ENCODE measurements at regions not wholly inside any gene's neighbourhood (a gene's known extent, or its start where the extent isn't known, plus 50 kb on each side); places are given as distances from the start of the nearest gene placed in this dataset.
"Not testable (repeated sequence)": the region's sequence is repeated elsewhere in the genome, so short reads cannot be mapped to it uniquely, and the experiment has no call there.

- not testable (repeated sequence) for TF ChIP-seq CTCF, POLR2AphosphoS5 (IDR thresholded peaks at IDR 0.05)
Observed at GRCh38 chr6:53423560-53423959, 74.8 kb upstream of the ELOVL5 start.
